ENCODE measurements at regions not wholly inside any gene's neighbourhood (a gene's known extent, or its start where the extent isn't known, plus 50 kb on each side); places are given as distances from the start of the nearest gene placed in this dataset.
"Not testable (repeated sequence)": the region's sequence is repeated elsewhere in the genome, so short reads cannot be mapped to it uniquely, and the experiment has no call there.

- Histone ChIP-seq H3K9ac (ENCODE audit: low read depth, low read length) (no peak overlapping the region), H3K4me1 (ENCODE audit: insufficient read depth, low read length) (no peaks in the 10 kb centered on the region; the same call in 1 of the 2 replicates), H3K27ac (ENCODE audit: low read depth, low read length) (no peak overlapping the region), H3K27me3 (ENCODE audit: insufficient read depth, low read length) (no peaks in the 10 kb centered on the region), H3K4me3 (ENCODE audit: low read length) (no peak overlapping the region), H3K36me3 (ENCODE audit: insufficient read depth, low read length) (no peaks in the 10 kb centered on the region), H3K9me3 (ENCODE audit: insufficient read depth, low read depth, low read length) (no peaks in the 10 kb centered on the region)
- 92% methylated on average over 3 of the region's 4 CpGs for WGBS
Observed at GRCh38 chr10:6706725-6707124, 126.6 kb upstream of the PRKCQ start.

- Histone ChIP-seq H3K9ac (ENCODE audit: low read depth, low read length) (no peak overlapping the region), H3K27me3 (ENCODE audit: insufficient read depth, low read length) (no peaks in the 10 kb centered on the region), H3K36me3 (ENCODE audit: insufficient read depth, low read length) (no peaks in the 10 kb centered on the region), H3K27ac (ENCODE audit: low read depth, low read length) (no peak overlapping the region), H3K9me3 (ENCODE audit: insufficient read depth, low read depth, low read length) (no peaks in the 10 kb centered on the region), H3K4me3 (ENCODE audit: low read length) (no peak overlapping the region), H3K4me1 (ENCODE audit: insufficient read depth, low read length) (no peaks in the 10 kb centered on the region; the same call in 1 of the 2 replicates)
- 100% methylated on average over 1 of the region's 1 CpG for WGBS
Observed at GRCh38 chr10:6704896-6705295, 124.8 kb upstream of the PRKCQ start.

GRCh38 chr10:6702833-6703232 is 122.8 kb upstream of the PRKCQ start:
- H3K27ac ChIP-seq (ENCODE audit: low read depth, low read length); H3K27me3 ChIP-seq (ENCODE audit: insufficient read depth, low read length); H3K4me1 ChIP-seq (ENCODE audit: insufficient read depth, low read length); H3K4me3 ChIP-seq (ENCODE audit: low read length); H3K9ac ChIP-seq (ENCODE audit: low read depth, low read length); H3K36me3 ChIP-seq (ENCODE audit: insufficient read depth, low read length); H3K9me3 ChIP-seq (ENCODE audit: insufficient read depth, low read depth, low read length): not testable (repeated sequence)
- 95% methylated on average over 2 of the region's 2 CpGs for WGBS

GRCh38 chr10:6702030-6702429 is 122.0 kb upstream of the PRKCQ start:
- Histone ChIP-seq H3K4me3 (ENCODE audit: low read length) (no peak overlapping the region), H3K9ac (ENCODE audit: low read depth, low read length) (no peak overlapping the region), H3K36me3 (ENCODE audit: insufficient read depth, low read length) (no peaks in the 10 kb centered on the region), H3K4me1 (ENCODE audit: insufficient read depth, low read length) (no peaks in the 10 kb centered on the region), H3K9me3 (ENCODE audit: insufficient read depth, low read depth, low read length) (no peaks in the 10 kb centered on the region), H3K27me3 (ENCODE audit: insufficient read depth, low read length) (no peaks in the 10 kb centered on the region), H3K27ac (ENCODE audit: low read depth, low read length) (no peak overlapping the region)
- WGBS: 88% methylated on average over 7 of the region's 7 CpGs

- H3K9ac ChIP-seq (ENCODE audit: low read depth, low read length): no peak overlapping the region
- H3K4me1 ChIP-seq (ENCODE audit: insufficient read depth, low read length): no peaks in the 10 kb centered on the region
- 83% methylated on average over 7 of the region's 7 CpGs for WGBS
Observed at GRCh38 chr10:6701289-6701688, 121.2 kb upstream of the PRKCQ start.

GRCh38 chr10:6700066-6700465 is 120.0 kb upstream of the PRKCQ start:
- 96% methylated on average over 4 of the region's 4 CpGs for WGBS
- no peaks in the 10 kb centered on the region for H3K27me3 ChIP-seq (ENCODE audit: insufficient read depth, low read length)

More at GRCh38 chr10:6701289-6701688, 121.2 kb upstream of the PRKCQ start:
- no peak overlapping the region for H3K27ac ChIP-seq (ENCODE audit: low read depth, low read length)
- no peaks in the 10 kb centered on the region for H3K9me3 ChIP-seq (ENCODE audit: insufficient read depth, low read depth, low read length)
- no peaks in the 10 kb centered on the region for H3K27me3 ChIP-seq (ENCODE audit: insufficient read depth, low read length)
- H3K36me3 ChIP-seq (ENCODE audit: insufficient read depth, low read length): no peaks in the 10 kb centered on the region
- H3K4me3 ChIP-seq (ENCODE audit: low read length): no peak overlapping the region

GRCh38 chr10:6699336-6699735 is 119.3 kb upstream of the PRKCQ start:
- Histone ChIP-seq H3K36me3 (ENCODE audit: insufficient read depth, low read length) (no peaks in the 10 kb centered on the region), H3K27me3 (ENCODE audit: insufficient read depth, low read length) (no peaks in the 10 kb centered on the region)

More at GRCh38 chr10:6700066-6700465, 120.0 kb upstream of the PRKCQ start:
- H3K27ac ChIP-seq (ENCODE audit: low read depth, low read length): no peak overlapping the region
- no peaks in the 10 kb centered on the region for H3K9me3 ChIP-seq (ENCODE audit: insufficient read depth, low read depth, low read length)
- H3K4me3 ChIP-seq (ENCODE audit: low read length): no peak overlapping the region
- H3K4me1 ChIP-seq (ENCODE audit: insufficient read depth, low read length): no peaks in the 10 kb centered on the region
- H3K9ac ChIP-seq (ENCODE audit: low read depth, low read length): no peak overlapping the region
- H3K36me3 ChIP-seq (ENCODE audit: insufficient read depth, low read length): no peaks in the 10 kb centered on the region

DNA sequence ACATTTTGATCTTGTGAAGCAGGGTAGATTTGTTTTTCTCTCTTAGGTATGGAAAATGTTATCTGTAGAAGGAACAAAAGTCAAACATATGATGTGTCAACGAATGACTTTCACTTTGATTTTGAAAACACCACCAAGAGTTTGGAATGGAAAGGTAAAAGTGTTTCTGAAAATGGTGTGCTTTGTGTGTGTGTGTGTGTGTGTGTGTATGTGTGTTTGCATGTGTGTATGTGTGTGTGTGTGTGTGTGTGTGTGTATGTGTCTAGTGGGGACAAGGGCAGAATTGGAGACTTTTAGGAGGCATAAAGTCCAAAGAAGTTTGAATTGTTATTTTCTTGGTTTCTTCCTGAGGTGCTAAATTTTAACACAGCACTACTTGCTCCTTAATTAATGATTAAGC is 115.4 kb upstream of the PRKCQ start:
- Histone ChIP-seq H3K36me3 (ENCODE audit: insufficient read depth, low read length) (no peaks in the 10 kb centered on the region), H3K27me3 (ENCODE audit: insufficient read depth, low read length) (no peaks in the 10 kb centered on the region), H3K9ac (ENCODE audit: low read depth, low read length) (no peak overlapping the region), H3K9me3 (ENCODE audit: insufficient read depth, low read depth, low read length) (no peaks in the 10 kb centered on the region), H3K4me3 (ENCODE audit: low read length) (no peak overlapping the region), H3K4me1 (ENCODE audit: insufficient read depth, low read length) (no peaks in the 10 kb centered on the region), H3K27ac (ENCODE audit: low read depth, low read length) (no peak overlapping the region)
- WGBS: 93% methylated on average over 1 of the region's 1 CpG

More at GRCh38 chr10:6699336-6699735, 119.3 kb upstream of the PRKCQ start:
- 90% methylated on average over 4 of the region's 4 CpGs for WGBS
- Histone ChIP-seq H3K4me3 (ENCODE audit: low read length) (no peak overlapping the region), H3K9me3 (ENCODE audit: insufficient read depth, low read depth, low read length) (no peaks in the 10 kb centered on the region), H3K9ac (ENCODE audit: low read depth, low read length) (no peak overlapping the region), H3K27ac (ENCODE audit: low read depth, low read length) (no peak overlapping the region), H3K4me1 (ENCODE audit: insufficient read depth, low read length) (no peaks in the 10 kb centered on the region)

GRCh38 chr10:6694447-6695140 is 114.5 kb upstream of the PRKCQ start:
- no peaks in the 10 kb centered on the region for H3K9me3 ChIP-seq (ENCODE audit: insufficient read depth, low read depth, low read length)
- H3K27ac ChIP-seq (ENCODE audit: low read depth, low read length): no peak overlapping the region
- no peak overlapping the region for H3K9ac ChIP-seq (ENCODE audit: low read depth, low read length)
- H3K4me3 ChIP-seq (ENCODE audit: low read length): no peak overlapping the region
- H3K36me3 ChIP-seq (ENCODE audit: insufficient read depth, low read length): no peaks in the 10 kb centered on the region
- 88% methylated on average over 8 of the region's 8 CpGs for WGBS
- no peaks in the 10 kb centered on the region for H3K4me1 ChIP-seq (ENCODE audit: insufficient read depth, low read length)
- no peaks in the 10 kb centered on the region for H3K27me3 ChIP-seq (ENCODE audit: insufficient read depth, low read length)

DNA sequence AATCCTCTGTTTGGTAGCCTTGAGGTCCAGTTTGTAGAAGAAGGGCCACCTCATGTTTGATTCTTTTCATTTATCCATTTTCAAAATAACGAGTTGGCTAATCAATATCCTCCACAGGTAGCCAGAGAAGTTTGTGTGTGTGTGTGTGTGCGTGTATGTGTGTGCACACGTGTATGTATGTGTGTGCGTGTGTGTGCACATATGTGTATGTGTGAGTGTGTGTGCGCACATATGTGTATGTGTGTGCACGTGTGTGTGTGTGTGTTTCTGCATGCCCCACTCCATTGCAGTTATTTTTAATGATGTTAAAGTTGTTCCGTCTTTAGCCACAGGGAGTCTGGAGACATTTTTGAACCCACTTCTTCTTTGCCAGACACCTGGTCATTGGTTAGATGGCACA is 112.8 kb upstream of the PRKCQ start:
- Histone ChIP-seq H3K9me3 (ENCODE audit: insufficient read depth, low read depth, low read length) (no peaks in the 10 kb centered on the region), H3K27me3 (ENCODE audit: insufficient read depth, low read length) (no peaks in the 10 kb centered on the region), H3K27ac (ENCODE audit: low read depth, low read length) (no peak overlapping the region), H3K4me3 (ENCODE audit: low read length) (no peak overlapping the region), H3K4me1 (ENCODE audit: insufficient read depth, low read length) (no peaks in the 10 kb centered on the region), H3K9ac (ENCODE audit: low read depth, low read length) (no peak overlapping the region), H3K36me3 (ENCODE audit: insufficient read depth, low read length) (no peaks in the 10 kb centered on the region)
- 90% methylated on average over 7 of the region's 7 CpGs for WGBS

DNA sequence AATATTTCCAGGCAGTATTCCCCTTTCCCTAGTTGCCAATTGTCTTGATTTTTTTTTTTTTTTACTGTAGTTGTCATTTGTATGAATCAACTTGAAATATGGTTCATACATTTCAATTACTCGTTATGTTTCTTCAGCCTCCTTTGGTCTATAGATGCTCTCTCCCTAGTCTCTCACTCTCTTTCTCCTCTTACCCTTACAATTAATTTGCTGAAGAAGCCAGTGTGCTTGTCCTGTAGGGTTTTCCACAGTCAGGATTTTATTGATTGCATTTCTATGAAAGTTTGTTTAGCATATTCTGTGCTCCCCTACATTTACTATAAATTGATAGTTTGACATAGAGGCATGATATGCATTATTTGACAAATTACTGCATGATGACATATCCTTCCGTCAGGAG is 112.0 kb upstream of the PRKCQ start:
- no peaks in the 10 kb centered on the region for H3K27me3 ChIP-seq (ENCODE audit: insufficient read depth, low read length)
- WGBS: 98% methylated on average over 2 of the region's 2 CpGs

DNA sequence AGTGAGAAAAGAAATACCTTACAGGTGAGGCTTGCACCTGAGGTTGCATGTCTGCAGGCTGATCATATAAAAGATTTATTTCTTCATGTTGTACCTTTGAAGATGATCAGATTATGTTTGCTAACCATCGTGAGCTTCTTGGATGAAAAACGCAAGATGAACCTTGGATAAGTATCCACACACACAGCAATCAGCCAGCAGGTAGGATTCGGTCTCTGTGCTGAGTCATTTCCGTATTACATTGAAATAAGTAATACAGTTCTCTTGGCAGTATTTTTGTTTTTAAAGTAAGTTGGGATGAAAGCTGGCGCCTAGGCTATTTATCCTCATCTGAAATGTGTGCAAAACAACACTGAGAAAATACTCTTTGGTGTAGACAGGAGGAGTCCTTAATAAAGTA is 109.0 kb upstream of the PRKCQ start:
- H3K36me3 ChIP-seq (ENCODE audit: insufficient read depth, low read length): no peaks in the 10 kb centered on the region
- no peaks in the 10 kb centered on the region for H3K9me3 ChIP-seq (ENCODE audit: insufficient read depth, low read depth, low read length)
- H3K27me3 ChIP-seq (ENCODE audit: insufficient read depth, low read length): no peaks in the 10 kb centered on the region
- H3K4me1 ChIP-seq (ENCODE audit: insufficient read depth, low read length): no peaks in the 10 kb centered on the region
- H3K4me3 ChIP-seq (ENCODE audit: low read length): no peak overlapping the region
- H3K27ac ChIP-seq (ENCODE audit: low read depth, low read length): no peak overlapping the region
- no peak overlapping the region for H3K9ac ChIP-seq (ENCODE audit: low read depth, low read length)
- WGBS: 94% methylated on average over 5 of the region's 5 CpGs

More for the DNA sequence above, 112.0 kb upstream of the PRKCQ start:
- H3K9me3 ChIP-seq (ENCODE audit: insufficient read depth, low read depth, low read length): no peaks in the 10 kb centered on the region
- H3K9ac ChIP-seq (ENCODE audit: low read depth, low read length): no peak overlapping the region
- H3K36me3 ChIP-seq (ENCODE audit: insufficient read depth, low read length): no peaks in the 10 kb centered on the region
- H3K27ac ChIP-seq (ENCODE audit: low read depth, low read length): no peak overlapping the region
- no peak overlapping the region for H3K4me3 ChIP-seq (ENCODE audit: low read length)
- no peaks in the 10 kb centered on the region for H3K4me1 ChIP-seq (ENCODE audit: insufficient read depth, low read length)

Data from HUES64 (cell line).